ENCODE measurements at regions not wholly inside any gene's neighbourhood (a gene's known extent, or its start where the extent isn't known, plus 50 kb on each side); places are given as distances from the start of the nearest gene placed in this dataset.

GRCh38 chr18:39326772-39327171 is 1761.2 kb upstream of the CELF4 start:
- intact Hi-C loops (cut with DNase I) = no loop called here

GRCh38 chr18:39325973-39326372 is 1760.4 kb upstream of the CELF4 start:
- TF ChIP-seq CTCF (IDR thresholded peaks at IDR 0.05) (no peak), POLR2A (IDR thresholded peaks at IDR 0.05) (no peak)
- ATAC-seq = no peak

More at GRCh38 chr18:39326772-39327171, 1761.2 kb upstream of the CELF4 start:
- TF ChIP-seq CTCF (IDR thresholded peaks at IDR 0.05) (no peak), POLR2A (IDR thresholded peaks at IDR 0.05) (no peak)
- H3K36me3 ChIP-seq = no peaks in the 10 kb centered on the region
- no peak overlapping the region for H3K27ac ChIP-seq
- H3K4me1 ChIP-seq = no peaks in the 10 kb centered on the region
- DNase-seq (no peak), ATAC-seq (no peak)
- H3K9me3 ChIP-seq = no peaks in the 10 kb centered on the region
- 76 to 88% (median 79%) methylated on average over 2 of the region's 2 CpGs for WGBS, 4 donors
- no peak overlapping the region for H3K4me3 ChIP-seq
- no peaks in the 10 kb centered on the region for H3K27me3 ChIP-seq

GRCh38 chr18:39319141-39319540 is 1753.5 kb upstream of the CELF4 start:
- no peaks in the 10 kb centered on the region for H3K36me3 ChIP-seq
- H3K9me3 ChIP-seq = no peaks in the 10 kb centered on the region
- no peak for ATAC-seq
- intact Hi-C loops (cut with DNase I) = no loop called here
- no peaks in the 10 kb centered on the region for H3K27me3 ChIP-seq
- H3K27ac ChIP-seq = no peak overlapping the region
- no peak overlapping the region for H3K4me3 ChIP-seq
- no peaks in the 10 kb centered on the region for H3K4me1 ChIP-seq
- TF ChIP-seq CTCF (IDR thresholded peaks at IDR 0.05) = no peak
- no peak for TF ChIP-seq POLR2A (IDR thresholded peaks at IDR 0.05)
- DNase-seq = no peak

More at GRCh38 chr18:39325973-39326372, 1760.4 kb upstream of the CELF4 start:
- no peak overlapping the region for H3K27ac ChIP-seq
- no peak for DNase-seq
- no peak overlapping the region for H3K4me3 ChIP-seq
- no peaks in the 10 kb centered on the region for H3K36me3 ChIP-seq
- 92 to 97% (median 96%) methylated on average over 1 of the region's 1 CpG for WGBS, 4 donors
- no peaks in the 10 kb centered on the region for H3K27me3 ChIP-seq
- H3K4me1 ChIP-seq = no peaks in the 10 kb centered on the region
- H3K9me3 ChIP-seq = no peaks in the 10 kb centered on the region
- intact Hi-C loops (cut with DNase I) = no loop called here

GRCh38 chr18:39318462-39318861 is 1752.9 kb upstream of the CELF4 start:
- intact Hi-C loops (cut with DNase I) = no loop called here
- no peaks in the 10 kb centered on the region for H3K4me1 ChIP-seq
- no peak overlapping the region for H3K4me3 ChIP-seq
- H3K36me3 ChIP-seq = no peaks in the 10 kb centered on the region
- no peak overlapping the region for H3K27ac ChIP-seq
- DNase-seq (no peak), ATAC-seq (no peak)
- H3K27me3 ChIP-seq = no peaks in the 10 kb centered on the region
- 69 to 88% (median 77%) methylated on average over 2 of the region's 2 CpGs for WGBS, 4 donors
- TF ChIP-seq POLR2A (IDR thresholded peaks at IDR 0.05) (no peak), CTCF (IDR thresholded peaks at IDR 0.05) (no peak)
- no peaks in the 10 kb centered on the region for H3K9me3 ChIP-seq
